GM10266 (cell line): ENCODE measurements at regions not wholly inside any gene's neighbourhood (a gene's known extent, or its start where the extent isn't known, plus 50 kb on each side); places are given as distances from the start of the nearest gene placed in this dataset.

ENCODE experiments used
- DNase-seq: peaks from one replicate; pipeline ENCODE4 v3.0.0; 2012; ENCODE audit errors: extremely low spot score
- CTCF ChIP-seq: IDR thresholded peaks from 2 replicates; pipeline ENCODE4 v1.5.1; 2012; ENCODE audit warnings: mild to moderate bottlenecking, low read depth; ENCODE audit not compliant: control insufficient read depth, insufficient read depth; ENCODE audit errors: missing control alignments

DNA sequence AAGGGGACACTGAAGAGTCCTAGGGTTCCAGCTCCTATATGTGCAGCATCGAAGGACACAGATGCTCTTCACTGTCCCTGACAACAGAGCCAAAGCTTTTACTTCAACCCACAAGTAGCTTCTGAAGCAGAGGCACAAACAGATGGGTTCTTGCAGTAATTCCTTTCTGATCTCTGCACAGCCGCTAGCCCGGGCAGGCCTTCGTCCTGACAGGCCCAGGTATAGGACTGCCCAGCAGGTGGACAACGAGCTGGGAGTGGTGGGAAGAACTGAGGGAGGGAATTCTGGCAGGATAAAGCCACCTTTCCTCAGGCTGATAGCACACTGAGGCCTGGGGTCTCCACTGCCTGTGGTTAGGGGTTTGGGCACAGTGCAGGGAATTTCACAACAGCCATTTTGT is 94.8 kb downstream of the RHOB start:
- no peak for TF ChIP-seq CTCF
- DNase-seq: no peak

DNA sequence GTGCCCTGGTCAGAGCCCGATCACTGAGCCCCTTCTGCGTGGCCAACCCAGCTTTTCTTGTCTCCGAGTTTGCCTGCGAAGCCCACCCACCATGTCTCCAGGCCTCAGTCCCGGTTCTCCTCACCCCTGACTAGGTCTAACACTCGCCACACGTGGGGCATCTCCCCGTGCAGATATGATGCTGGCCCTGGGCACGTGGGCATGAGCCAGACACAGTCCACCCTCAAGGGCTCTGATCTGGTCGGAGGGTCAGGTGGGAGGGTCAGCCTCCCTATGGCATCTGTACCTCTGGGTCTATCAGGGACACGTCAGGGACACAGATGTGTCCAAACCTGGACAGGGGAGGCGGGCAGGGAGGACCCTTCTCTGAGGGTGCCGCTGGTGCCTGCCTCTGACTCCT is 95.4 kb downstream of the RHOB start:
- DNase-seq: no peak
- TF ChIP-seq CTCF: no peak

DNA sequence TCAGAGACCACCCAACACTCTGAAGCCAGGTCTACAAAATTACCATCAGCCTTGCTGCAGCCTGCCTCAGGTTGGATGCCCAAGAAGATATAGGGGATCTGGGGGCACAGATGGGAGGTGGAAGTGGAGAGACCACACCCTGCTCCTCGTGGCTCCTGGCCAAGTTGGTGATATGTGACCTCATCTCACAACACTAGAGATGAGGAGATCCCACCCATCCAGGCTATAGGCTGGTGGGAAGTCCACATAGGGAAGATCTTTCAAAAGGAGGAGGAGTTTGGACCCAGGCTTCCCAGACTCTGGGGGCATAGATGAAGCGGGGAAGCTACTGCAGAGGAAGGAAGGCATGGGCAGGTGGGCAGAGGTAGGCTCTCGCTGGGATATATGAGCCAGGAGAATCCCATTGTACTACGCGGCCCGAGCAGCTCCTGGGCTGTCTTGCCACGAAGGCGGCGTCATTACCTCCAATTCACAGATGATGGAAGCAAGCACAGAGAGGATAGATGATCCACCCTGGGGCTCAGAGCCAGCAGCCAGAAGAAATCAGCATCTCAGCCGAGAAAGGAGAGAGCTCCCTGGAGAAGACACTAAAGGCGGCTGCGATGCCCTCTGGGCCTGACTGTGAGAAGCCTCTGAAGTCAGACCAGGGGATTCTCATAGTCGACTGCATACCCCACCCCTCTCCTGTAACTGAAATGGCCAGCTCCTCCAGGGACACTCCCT is 96.0 kb downstream of the RHOB start:
- DNase-seq: no peak
- no peak for TF ChIP-seq CTCF

- TF ChIP-seq CTCF: no peak
- no peak for DNase-seq
Observed at GRCh38 chr2:20543469-20544152, 96.7 kb downstream of the RHOB start.

DNA sequence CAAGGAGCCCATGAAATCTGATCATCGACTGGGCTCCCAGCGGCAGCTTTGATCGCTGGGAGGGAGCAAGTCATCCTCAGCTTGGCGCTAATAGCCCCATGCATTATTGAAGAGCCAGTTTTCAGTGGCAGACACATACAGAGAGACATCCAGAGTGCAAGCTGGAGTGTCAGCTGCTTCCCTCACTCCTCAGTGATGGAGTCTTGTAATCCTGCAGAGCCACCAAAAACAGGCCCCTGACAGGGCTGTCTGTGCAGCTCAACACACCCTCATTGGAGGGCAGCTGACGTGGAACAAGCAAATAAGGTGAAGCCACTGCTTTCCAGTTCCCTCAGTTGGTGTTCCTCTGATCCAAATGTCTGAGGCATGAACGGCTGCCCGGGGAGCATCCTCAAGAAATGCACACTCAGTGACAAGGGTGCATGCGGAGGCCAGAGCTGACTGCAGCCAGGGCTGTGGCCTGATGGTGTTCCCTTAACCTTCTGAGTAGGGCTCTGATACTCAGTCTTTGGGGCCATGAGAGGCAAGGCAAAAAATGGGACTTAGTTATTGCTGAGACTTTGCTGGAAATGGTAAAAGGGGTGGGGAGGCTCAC is 97.4 kb downstream of the RHOB start:
- no peak for TF ChIP-seq CTCF
- DNase-seq: no peak

- no peak for DNase-seq
Observed at GRCh38 chr2:20549144-20549543, 101.8 kb downstream of the HS1BP3 start.

More at GRCh38 chr2:20549144-20549543, 101.8 kb downstream of the HS1BP3 start:
- no peak for TF ChIP-seq CTCF
